ENCODE measurements at regions not wholly inside any gene's neighbourhood (a gene's known extent, or its start where the extent isn't known, plus 50 kb on each side); places are given as distances from the start of the nearest gene placed in this dataset.

- TF ChIP-seq GATA2 (IDR thresholded peaks at IDR 0.05; ENCODE audit: low read depth, low read length): no peak
- no peak for TF ChIP-seq GATA3 (IDR thresholded peaks at IDR 0.05; ENCODE audit: low read depth, low read length)
Observed at GRCh38 chr9:7936996-7937395, 137.4 kb upstream of the DMAC1 start.

Data from SH-SY5Y (cell line).